Choroid plexus epithelial cell (primary cell): ENCODE measurements at regions not wholly inside any gene's neighbourhood (a gene's known extent, or its start where the extent isn't known, plus 50 kb on each side); places are given as distances from the start of the nearest gene placed in this dataset.

ENCODE experiments used
- DNase-seq: peaks from one replicate; pipeline ENCODE4 v3.0.0-alpha.2; 2010; ENCODE audit warnings: low read depth
- H3K4me3 ChIP-seq: 2 replicates; pipeline ENCODE4 v1.5.1; 2011; ENCODE audit warnings: low read depth, mild to moderate bottlenecking, control low read depth, low read length, moderate library complexity
- CTCF ChIP-seq: conservative IDR thresholded peaks from 2 replicates; pipeline ENCODE4 v1.5.1; 2011; ENCODE audit warnings: low read depth, mild to moderate bottlenecking, control low read depth, inconsistent platforms, low read length, moderate library complexity

- H3K4me3 ChIP-seq: no peak overlapping the region
- no peak for TF ChIP-seq CTCF
- DNase-seq: no peak
Measured at GRCh38 chr6:167493976-167494697, 169.3 kb downstream of the TTLL2 start.

GRCh38 chr6:167494698-167495435, 170.0 kb downstream of the TTLL2 start:
- H3K4me3 ChIP-seq: no peak overlapping the region
- TF ChIP-seq CTCF: no peak
- no peak for DNase-seq

GRCh38 chr6:167495506-167496401, 170.9 kb downstream of the TTLL2 start:
- DNase-seq: no peak
- no peak overlapping the region for H3K4me3 ChIP-seq
- TF ChIP-seq CTCF: no peak

GRCh38 chr6:167496707-167497106, 171.8 kb downstream of the TTLL2 start:
- no peak overlapping the region for H3K4me3 ChIP-seq
- DNase-seq: no peak
- no peak for TF ChIP-seq CTCF

GRCh38 chr6:167497428-167498056, 172.7 kb downstream of the TTLL2 start:
- DNase-seq: no peak
- no peak for TF ChIP-seq CTCF
- H3K4me3 ChIP-seq: no peak overlapping the region

GRCh38 chr6:167499161-167499660, 174.3 kb downstream of the TTLL2 start:
- no peak overlapping the region for H3K4me3 ChIP-seq
- TF ChIP-seq CTCF: no peak
- no peak for DNase-seq
